GM19025 (cell line): ENCODE measurements at regions not wholly inside any gene's neighbourhood (a gene's known extent, or its start where the extent isn't known, plus 50 kb on each side); places are given as distances from the start of the nearest gene placed in this dataset.

ENCODE experiments used
- ATAC-seq: cut with Tn5 transposase; IDR thresholded peaks from one replicate; pipeline ENCODE4 v1.9.1; 2021; ENCODE audit warnings: mild to moderate bottlenecking, low read depth, moderate library complexity; ENCODE audit not compliant: unreplicated experiment

DNA sequence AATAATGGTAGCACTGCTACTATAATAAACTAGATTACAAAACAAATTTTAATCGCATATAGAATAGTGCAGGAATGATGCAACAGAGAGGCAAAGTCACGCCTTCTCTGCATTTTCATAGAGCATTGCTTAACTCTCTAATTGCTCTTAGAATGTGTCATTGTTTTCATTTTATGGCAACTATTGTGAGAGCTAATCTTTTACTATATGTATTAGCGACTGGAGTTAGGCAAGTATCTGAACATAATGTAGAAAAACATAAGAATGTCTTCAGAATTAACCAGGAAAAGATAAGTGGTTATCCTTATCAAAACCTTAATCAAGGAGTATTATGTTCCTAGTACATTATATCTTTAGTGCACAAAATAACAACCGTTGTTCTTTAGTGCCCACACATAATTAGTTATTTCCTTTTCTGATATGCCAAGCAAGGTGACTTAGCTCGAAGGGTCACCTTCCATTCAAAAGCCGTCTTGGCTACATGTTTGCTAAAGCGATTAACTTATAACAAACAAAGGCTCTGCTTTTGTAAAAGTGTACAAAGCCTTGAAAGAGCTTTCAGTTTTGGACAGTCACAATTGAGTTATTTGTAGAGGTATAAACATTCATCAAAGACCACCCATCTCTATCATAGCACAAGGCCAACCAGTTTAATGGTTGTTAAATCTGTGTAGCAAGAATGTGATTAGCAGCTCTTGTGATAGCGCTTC, 1328.9 kb downstream of the ROBO2 start:
- ATAC-seq = no peak

DNA sequence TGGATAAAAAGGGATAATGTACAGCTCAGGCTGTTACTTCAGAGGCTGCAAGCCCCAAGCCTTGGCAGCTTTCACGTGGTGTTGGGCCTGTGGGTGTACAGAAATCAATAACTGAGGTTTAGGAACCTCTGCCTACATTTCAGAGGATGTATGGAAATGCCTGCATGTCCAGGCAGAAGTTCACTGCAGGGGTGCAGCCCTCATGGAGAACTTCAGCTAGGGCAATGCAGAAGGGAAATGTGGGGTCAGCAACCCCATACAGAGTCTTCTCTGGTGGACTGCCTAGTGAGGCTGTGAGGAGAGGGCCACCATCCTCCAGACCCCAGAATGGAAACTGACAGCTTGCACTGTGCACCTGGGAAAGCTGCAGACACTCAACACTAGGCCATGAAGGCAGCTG, 1350.3 kb downstream of the ROBO2 start:
- ATAC-seq = no peak

DNA sequence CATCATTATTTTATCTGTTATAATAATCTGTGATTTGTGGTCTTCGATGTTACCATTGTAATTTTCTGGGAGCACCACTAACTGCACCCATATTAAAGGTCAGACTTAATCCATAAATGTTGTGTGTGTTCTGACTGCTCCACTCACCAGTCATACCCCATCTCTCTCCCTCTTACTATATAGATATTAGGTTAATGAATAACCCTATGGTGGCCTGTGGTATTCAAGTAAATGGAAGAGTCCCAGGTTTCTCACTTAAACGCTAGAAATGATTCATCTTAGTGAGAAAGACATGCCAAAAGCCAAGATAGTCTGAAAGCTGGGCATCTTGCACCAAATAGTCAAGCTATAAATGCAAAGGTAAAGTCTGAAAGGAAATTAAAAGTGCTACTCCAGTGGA, 1358.5 kb downstream of the ROBO2 start:
- no peak for ATAC-seq

DNA sequence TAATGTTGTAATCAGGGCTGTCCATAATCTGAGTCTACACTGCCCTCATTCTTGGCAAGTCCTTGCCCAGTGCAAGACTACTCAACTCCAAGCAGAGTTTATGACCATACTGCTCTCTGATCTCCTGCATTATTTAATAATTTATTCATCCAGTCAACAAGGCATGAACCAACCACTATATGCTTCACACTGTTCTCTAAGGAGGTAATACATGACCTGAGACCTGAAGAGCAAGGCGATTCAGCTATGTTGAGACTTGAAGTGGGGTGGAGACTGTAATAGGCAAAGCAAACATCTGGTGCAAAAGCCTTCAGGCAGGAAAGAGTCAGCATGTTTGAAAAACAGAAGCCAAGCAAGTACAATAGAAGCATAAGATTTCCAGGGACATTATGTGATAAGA, 1362.8 kb downstream of the ROBO2 start:
- no peak for ATAC-seq

DNA sequence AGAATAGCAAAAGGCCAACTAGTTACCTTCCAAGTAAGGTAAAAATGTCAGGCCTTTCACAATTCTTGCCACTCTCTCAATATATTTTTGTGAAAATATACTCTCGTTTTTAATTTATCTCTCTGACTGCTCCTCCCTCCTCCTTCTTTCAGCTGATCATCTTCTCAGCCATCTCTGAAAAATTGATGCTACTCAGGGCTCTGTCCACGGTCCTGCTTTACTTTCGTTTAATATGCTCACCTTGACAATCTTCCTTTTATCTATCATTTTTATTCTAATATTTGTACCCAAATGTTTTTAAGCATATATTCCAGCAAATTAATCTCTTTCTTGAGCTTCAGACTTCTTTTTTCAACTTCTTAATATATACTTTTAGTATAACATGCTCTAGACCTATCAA, 1362.1 kb downstream of the ROBO1 start:
- ATAC-seq = no peak

DNA sequence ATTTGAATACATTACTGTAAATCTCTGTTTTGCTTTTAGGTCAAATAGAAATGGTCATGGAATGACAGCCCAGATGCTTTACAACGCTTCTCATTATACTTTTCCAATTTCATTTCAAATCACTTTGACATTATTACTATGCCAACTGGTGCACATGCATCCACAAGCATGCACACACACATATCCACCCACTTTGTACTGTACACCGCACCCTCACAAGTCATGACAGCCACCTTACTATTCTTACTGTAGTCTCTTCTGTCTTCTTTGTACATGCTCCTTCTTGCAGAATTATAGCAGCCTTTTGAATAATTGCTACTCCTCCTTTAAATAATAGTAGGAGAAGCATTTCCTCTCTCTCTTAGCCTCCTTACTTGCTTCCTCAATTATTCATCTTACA, 1361.4 kb downstream of the ROBO1 start:
- no peak for ATAC-seq

DNA sequence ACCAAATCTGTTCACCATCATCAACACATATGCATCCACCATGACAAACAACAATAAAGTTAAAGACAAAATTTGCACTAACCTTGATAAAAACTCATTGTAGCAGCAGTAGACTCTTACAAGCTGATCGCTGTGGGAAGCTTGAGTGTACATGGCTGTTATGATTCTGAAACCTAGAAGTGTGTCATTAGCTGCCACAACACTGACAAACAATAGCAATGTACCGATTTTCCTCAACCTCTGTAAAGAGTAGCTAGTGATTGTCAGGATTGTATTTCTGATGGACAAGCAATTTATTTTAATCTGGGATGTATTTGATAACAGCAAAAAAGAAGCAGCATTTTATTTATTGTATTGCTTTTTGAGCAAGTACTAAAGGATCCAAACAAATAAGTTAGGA, 1357.7 kb downstream of the ROBO1 start:
- ATAC-seq = no peak

DNA sequence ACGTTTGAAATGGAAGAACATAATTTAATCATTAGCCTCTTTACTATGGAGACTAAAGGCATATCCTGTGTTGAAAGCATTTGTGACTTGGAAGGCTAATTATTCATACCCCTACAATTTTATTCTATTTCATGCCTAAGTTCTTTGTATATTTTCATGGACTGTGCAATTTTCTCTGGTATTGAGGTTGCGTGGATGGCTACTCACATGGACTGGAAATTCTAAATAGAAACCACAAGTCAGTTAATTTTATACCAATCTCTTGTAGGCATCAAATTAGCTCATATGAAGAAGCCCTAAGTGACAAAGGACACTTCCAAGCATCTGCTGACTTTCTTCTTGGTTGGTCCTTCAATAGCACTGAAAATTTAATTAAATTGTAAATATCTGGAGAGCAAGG, 1353.5 kb downstream of the ROBO1 start:
- no peak for ATAC-seq

DNA sequence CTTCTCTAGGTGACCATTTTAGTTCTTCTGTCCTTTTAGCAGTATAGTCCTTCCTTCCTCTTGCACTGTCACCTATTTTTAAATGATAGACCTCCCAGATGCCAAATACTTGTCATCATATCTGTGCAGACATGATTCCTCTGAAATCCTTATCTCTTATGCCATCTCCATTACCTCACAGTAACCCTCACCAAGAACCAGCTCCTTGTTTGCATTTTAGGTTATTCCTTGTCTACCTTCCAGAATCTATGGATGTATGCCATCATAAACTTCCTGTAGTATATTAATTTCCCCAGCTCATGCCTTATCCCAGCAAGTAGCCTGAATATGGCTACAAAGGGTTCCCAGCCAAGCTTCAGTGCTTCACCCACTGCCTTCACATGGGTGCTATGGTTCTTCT, 1347.2 kb downstream of the ROBO1 start:
- ATAC-seq = no peak

DNA sequence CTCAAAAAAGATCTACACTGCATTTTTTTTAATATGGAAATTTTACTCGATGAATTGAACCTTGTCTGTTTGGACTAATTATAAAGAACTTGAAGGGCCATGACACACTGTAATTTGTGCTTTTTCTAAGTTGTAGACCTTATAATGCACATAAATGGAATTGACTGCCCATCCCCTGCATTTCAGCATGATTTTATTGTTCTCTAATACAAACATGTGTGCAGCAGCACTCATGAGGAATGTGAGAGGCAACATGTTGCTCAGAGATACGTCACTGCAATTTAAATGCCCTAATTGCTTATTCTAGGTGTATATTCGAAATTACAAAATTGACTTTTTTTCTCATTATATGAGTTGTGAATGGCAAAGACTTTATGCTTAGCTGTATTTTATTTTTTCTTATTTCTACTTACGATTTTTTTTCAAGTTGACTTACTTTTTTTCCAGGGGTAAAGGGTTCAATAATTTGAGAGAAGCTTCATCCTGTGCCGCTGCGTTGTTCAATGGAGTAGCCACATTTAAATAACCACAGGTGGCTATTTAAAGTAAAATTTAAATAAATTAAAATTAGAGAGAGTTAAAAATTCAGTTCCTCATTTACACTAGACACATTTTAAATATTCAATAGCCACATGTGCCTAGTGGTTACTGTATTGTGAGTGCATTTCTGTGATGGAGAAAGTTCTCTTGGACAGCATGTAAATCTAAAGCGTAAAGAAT, 1346.4 kb downstream of the ROBO1 start:
- no peak for ATAC-seq

DNA sequence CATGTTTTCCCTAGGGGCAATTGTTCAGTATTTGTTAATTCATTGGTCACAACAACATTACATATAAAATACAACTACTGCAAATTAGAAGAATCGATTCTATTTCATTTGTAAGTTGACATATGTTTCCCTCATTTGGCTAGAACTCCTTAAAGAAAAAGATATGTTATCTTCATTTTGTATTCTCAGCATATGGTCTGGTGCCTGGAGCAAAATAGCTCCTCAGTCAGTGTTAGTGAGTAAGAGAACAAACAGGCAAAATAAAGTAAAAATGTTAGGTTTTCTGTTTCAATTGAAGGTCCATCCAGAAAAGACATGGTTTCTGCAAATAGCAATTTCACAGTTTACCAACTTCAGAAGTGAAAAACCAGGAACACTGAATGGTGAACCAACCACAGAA, 1343.1 kb downstream of the ROBO1 start:
- ATAC-seq = no peak

DNA sequence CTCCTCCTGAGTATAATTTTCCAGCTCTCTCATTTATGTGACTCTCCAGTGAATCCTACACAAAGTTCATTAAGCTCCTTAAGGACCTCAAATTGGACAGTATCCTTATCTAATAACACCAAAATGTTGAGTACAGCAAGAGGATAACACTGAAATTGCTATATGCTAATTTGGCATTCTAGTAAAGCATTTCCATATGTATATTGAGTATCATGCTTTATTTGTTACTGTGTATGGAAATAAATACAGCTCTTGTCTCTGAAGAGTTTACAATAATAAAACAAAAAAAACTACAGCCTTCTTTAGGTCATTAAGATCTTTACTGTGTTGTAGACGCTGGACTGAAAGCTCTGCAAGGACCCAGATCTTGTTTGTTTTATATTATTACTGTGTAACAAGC, 1341.3 kb downstream of the ROBO1 start:
- no peak for ATAC-seq

DNA sequence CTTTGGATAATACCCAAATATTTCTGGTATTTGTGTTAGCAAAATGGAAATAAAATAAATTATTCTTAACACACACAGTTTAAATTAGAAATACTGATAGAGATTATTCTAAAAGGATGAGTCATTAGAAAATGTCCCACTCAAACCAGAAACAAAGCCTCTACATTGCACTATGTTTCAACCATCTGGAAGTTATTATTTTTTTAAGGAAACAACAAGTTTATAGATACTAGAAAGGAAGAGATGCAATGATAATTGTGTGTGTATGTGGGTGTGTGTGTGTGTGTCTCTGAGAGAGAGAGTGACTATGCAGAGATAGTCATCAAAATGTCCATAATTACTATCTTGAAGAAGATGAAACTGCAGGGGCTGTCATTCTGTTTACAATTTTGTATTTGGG, 1340.5 kb downstream of the ROBO1 start:
- ATAC-seq = no peak

DNA sequence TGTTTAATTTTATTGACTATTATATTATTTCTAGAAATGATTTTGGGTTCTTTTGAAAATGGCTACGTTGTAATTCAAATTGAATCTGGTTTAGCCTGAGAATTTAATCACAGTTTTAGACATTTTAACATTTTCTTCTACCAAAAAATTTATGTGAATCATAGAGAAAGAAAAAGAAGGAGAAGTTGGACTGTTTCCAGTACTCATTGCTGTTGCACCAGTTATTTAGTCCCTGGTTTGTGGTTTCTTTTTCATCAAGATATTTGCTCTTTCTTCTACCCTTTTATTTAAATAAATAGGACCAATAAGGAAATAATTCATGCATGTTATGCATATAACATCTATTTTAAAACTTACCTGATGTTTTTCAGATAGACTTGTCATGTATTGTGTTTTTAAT, 1337.1 kb downstream of the ROBO1 start:
- no peak for ATAC-seq

DNA sequence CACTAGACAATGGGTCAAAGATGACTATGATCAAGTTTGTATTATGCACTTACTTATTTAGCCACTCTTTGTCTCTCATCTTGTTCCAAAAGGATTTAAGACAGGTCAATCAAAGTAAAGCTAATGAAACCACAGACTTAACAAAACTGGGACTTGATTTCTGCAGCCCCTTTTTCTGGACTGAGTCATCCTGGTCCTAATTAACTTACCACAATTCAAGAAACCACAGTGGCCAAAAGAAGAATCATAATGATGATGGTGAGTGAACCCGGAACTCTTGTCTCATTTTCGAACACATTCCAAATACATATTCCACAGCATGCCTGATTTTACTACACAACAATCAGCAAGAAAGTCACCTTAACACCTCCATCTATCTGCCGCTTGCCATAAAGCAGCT, 1333.0 kb downstream of the ROBO1 start:
- ATAC-seq = no peak

DNA sequence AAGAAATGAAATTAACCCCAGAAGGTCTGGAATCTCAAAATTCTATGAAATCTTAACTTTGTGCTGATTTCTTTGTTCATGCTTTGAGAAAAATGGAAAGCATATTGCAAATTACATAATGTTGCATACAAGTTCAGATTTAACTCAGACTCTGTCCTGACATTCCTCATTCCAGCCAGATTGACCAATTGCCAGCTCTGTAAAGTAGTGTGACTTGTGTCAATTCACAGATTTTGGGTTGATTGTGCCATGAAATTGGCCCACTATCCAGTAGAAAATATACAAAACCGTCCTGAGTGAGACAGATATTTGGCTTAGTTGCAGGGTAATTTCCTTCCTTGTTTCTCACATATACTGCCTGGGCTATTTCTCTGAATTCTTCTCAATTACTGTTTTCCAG, 1312.6 kb downstream of the ROBO1 start:
- ATAC-seq = no peak

DNA sequence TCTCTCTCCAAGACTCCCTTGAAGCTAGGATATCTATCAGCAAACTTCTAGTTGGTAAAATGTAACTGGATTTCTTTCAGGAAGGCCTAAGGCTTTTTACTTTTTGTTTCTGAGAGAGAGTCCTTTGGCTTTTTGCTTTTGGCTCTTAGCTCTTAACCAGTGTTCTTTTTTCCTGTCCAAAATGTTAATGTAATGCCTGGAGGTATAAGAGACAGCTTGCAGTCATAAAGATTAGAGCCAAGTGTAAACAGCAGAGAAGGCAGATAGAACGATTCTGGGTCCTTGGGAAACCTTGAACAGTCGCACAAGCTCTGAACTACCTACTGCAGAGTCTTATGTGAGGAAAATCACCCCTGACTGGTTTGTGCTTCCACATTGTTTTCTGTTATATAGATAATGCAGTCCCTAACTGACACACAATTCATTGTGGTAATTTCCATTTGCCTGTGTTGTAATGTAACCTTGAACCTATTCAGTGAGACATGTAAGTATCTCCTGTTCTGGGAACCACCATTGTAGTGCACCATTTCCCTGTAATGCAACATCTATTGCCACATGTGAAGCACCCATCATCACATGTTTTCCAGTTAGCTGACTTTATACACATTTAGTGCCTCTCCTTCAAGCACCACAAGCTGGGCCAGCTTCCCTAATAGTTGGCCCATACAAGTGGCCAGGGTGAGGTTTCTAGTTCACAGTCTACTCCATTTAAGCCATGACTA, 1311.9 kb downstream of the ROBO1 start:
- ATAC-seq = no peak

DNA sequence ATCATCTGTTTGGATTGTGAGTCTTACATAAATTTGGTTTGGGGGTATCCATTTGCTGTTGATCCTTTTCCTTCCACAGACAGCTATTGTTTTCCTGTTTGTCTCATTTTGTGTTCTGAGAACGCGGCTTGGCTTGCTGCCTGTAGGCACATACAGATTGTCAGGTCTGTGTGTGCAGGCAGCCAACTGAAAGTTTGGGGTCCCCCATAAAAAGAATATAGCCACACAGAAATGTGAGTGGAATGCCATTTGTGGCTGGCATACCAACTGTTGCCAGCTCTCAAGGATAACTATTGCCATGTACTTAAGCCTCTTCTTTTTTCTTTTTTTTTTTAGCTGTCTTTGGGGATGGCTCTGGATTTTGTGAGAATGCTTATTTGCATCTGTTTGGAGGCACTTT, 1308.0 kb downstream of the ROBO1 start:
- ATAC-seq = no peak

DNA sequence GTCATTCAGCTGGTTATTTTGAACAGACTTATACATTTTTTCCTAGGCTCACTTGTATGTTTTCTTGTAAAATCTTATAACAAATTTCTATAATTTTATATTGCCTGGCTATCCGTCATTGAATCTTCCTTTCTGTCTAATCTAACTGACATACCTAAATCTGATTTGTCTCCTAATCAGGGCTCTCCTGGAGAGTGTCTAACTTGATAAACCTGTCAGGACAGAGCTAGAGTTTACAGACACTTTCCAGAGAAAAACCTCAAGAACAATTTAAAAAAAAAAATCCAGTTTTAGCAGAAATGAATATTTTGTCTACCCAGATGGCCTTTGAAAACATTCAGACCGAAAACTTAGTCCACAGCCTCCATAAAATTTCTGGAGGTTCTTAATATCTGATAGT, 1305.8 kb downstream of the ROBO1 start:
- ATAC-seq = no peak

DNA sequence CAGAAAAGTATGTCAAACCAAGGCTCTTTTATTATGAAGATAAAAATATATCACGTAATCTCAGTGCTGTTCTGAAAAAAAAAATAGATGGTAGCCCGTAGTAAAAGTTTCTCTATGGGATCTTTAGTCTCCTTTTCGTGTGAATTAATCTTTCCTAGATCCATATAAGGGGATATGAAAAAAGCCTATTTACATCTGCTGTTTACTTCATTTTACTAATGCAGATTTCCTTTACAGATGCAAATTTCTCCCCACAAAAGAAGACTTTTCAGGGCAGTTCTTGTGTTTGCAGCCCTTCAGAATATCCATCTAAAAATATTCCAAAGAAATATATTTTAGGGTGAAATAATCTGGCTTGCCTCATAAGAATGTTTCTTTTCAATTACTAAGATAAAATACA, 1291.7 kb downstream of the ROBO1 start:
- no peak for ATAC-seq

DNA sequence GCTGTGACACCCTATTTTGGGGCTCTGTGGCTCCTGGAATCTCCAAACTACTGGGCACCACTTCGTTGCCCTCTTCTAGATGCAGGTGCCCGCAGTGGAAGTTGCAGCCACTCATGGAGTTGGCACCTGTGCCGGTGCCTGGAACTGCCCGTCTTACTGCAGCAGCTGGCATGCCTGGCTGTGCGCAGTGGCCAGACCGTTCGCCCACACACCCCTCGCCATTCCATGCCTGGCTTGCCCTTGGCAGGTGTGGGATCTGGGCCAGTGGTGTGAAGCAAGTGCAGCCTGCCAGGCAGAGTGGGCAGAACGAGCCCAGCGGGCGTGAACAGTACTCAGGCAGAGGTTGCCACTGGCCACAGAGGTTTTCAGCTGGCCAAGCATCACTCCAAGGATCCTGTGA, 1286.7 kb downstream of the ROBO1 start:
- no peak for ATAC-seq

DNA sequence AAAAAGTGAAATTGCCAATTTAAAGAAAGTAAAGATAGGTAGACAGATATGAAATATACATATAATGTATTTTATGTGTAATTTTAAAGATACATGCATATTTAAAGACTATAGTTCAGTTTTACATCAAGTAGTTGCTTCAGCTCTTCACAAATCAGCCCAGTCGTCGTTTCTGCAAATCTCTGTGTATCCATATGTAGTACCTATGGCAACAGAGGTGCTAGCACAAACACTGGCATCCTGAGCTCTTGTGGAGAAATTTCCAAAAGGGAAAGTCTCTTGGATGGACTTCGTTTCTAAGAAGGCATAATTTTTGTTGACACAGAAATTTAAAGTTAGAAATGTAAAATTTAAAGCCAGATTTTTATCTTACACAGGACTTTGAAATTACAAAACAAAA, 1284.7 kb downstream of the ROBO1 start:
- ATAC-seq = no peak
